ENCODE measurements at regions not wholly inside any gene's neighbourhood (a gene's known extent, or its start where the extent isn't known, plus 50 kb on each side); places are given as distances from the start of the nearest gene placed in this dataset.

DNA sequence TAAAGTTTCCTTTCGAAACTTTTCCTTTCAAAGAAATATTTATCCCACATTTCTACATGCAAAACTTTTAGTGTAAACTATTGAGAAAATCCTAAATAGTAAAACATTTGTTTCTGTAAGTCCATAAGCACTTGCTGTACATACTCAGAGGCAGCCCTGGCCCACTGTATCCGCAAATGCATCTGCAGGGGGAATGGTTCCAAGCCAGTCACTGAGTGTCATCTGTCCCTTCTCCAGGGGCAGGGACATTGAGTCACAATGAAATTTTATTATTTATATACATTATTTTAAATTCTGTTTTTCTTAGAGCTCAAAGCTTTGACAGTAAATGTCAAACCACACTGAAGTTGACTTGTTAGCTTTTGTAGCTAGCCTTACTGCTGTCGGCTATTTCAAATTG, 367.2 kb downstream of the MTX2 start:
- no peaks in the 10 kb centered on the region for H3K27me3 ChIP-seq (ENCODE audit: insufficient read depth, low read depth)
- no peaks in the 10 kb centered on the region for H3K36me3 ChIP-seq (ENCODE audit: low read depth)
- H3K4me3 ChIP-seq, result no peak overlapping the region
- no peak overlapping the region for H3K27ac ChIP-seq
- H3K9me3 ChIP-seq (ENCODE audit: insufficient read depth, low read depth), result no peaks in the 10 kb centered on the region
- BruUV-seq (replicated peaks), result no TSS peak
- H2AFZ ChIP-seq, result no peak overlapping the region
- H4K20me1 ChIP-seq (ENCODE audit: insufficient read depth), result no peaks in the 10 kb centered on the region
- H3F3A ChIP-seq (ENCODE audit: insufficient read depth, low read depth), result no peaks in the 10 kb centered on the region
- CTCF ChIA-PET, result interaction anchor here (0.6 to 2.2 kb wide), 3 partner anchors 53 to 181 kb away, joined by 3 to 18 read pairs (median 6); no protein-coding TSS in a partner anchor
- POLR2A ChIA-PET (ENCODE audit: unreplicated experiment), result interaction anchor here (0.6 to 0.7 kb wide), 3 partner anchors 21 to 508 kb away, joined by 3 to 5 read pairs (median 4); no protein-coding TSS in a partner anchor
- no peak for TF ChIP-seq EZH2 (IDR thresholded peaks at IDR 0.05; ENCODE audit: low read depth)
- TF ChIP-seq, protein P1, sequence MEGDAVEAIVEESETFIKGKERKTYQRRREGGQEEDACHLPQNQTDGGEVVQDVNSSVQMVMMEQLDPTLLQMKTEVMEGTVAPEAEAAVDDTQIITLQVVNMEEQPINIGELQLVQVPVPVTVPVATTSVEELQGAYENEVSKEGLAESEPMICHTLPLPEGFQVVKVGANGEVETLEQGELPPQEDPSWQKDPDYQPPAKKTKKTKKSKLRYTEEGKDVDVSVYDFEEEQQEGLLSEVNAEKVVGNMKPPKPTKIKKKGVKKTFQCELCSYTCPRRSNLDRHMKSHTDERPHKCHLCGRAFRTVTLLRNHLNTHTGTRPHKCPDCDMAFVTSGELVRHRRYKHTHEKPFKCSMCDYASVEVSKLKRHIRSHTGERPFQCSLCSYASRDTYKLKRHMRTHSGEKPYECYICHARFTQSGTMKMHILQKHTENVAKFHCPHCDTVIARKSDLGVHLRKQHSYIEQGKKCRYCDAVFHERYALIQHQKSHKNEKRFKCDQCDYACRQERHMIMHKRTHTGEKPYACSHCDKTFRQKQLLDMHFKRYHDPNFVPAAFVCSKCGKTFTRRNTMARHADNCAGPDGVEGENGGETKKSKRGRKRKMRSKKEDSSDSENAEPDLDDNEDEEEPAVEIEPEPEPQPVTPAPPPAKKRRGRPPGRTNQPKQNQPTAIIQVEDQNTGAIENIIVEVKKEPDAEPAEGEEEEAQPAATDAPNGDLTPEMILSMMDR (conservative IDR thresholded peaks at IDR 0.05), result no peak
- H3K4me2 ChIP-seq, result no peak overlapping the region
- H3K79me2 ChIP-seq (ENCODE audit: low read depth), result no peaks in the 10 kb centered on the region
- intact Hi-C loops (cut with micrococcal nuclease; ENCODE audit: unreplicated experiment), result loop anchor here (2.0 kb wide), 1 partner anchor 74 kb away; no protein-coding TSS in a partner anchor
- no peaks in the 10 kb centered on the region for H3K9me2 ChIP-seq (ENCODE audit: insufficient read depth)
- H3K4me1 ChIP-seq (replicated peaks; ENCODE audit: insufficient read depth), result no peaks in the 10 kb centered on the region
- no peak for DNase-seq

GRCh38 chr2:176637142-176637485, 367.9 kb downstream of the MTX2 start:
- Histone ChIP-seq H3K79me2 (ENCODE audit: low read depth) (no peaks in the 10 kb centered on the region), H4K20me1 (ENCODE audit: insufficient read depth) (no peaks in the 10 kb centered on the region), H3K9me3 (ENCODE audit: insufficient read depth, low read depth) (no peaks in the 10 kb centered on the region), H3K27me3 (ENCODE audit: insufficient read depth, low read depth) (no peaks in the 10 kb centered on the region), H3K27ac (no peak overlapping the region), H3K4me2 (peak overlapping the region; percentile 61; the same call in 1 of the 2 replicates), H3K4me1 (replicated peaks; ENCODE audit: insufficient read depth) (no peaks in the 10 kb centered on the region), H3K36me3 (ENCODE audit: low read depth) (no peaks in the 10 kb centered on the region), H3K9me2 (ENCODE audit: insufficient read depth) (no peaks in the 10 kb centered on the region), H2AFZ (no peak overlapping the region), H3K4me3 (no peak overlapping the region), H3F3A (ENCODE audit: insufficient read depth, low read depth) (no peaks in the 10 kb centered on the region)
- BruUV-seq (replicated peaks), result no TSS peak
- ChIA-PET POLR2A (ENCODE audit: unreplicated experiment) (interaction anchor here (0.6 kb wide), 1 partner anchor 509 kb away, joined by 3 read pairs; no protein-coding TSS in a partner anchor), CTCF (interaction anchor here (1.0 to 2.2 kb wide), 2 partner anchors 83 to 182 kb away, joined by 6 to 18 read pairs; no protein-coding TSS in a partner anchor)
- TF ChIP-seq, protein P1 (conservative IDR thresholded peaks at IDR 0.05), result no peak
- no peak for TF ChIP-seq EZH2 (IDR thresholded peaks at IDR 0.05; ENCODE audit: low read depth)
- DNase-seq, result no peak
- intact Hi-C loops (cut with micrococcal nuclease; ENCODE audit: unreplicated experiment), result loop anchor here (2.0 kb wide), 1 partner anchor 74 kb away; no protein-coding TSS in a partner anchor

GRCh38 chr2:176637486-176638166, 368.4 kb downstream of the MTX2 start:
- POLR2A ChIA-PET (ENCODE audit: unreplicated experiment), result no interaction called here
- 0 out of 2 replicates have a peak overlapping the region, but pooled peaks have one; percentile 8 for H2AFZ ChIP-seq
- DNase-seq, result no peak
- no peak overlapping the region for H3K27ac ChIP-seq
- H3K4me1 ChIP-seq (replicated peaks; ENCODE audit: insufficient read depth), result no peaks in the 10 kb centered on the region
- CTCF ChIA-PET, result interaction anchor here (0.6 to 2.2 kb wide), 10 partner anchors 14 to 1671 kb away, joined by 3 to 18 read pairs (median 5); no protein-coding TSS in a partner anchor
- TF ChIP-seq EZH2 (IDR thresholded peaks at IDR 0.05; ENCODE audit: low read depth), result no peak
- TF ChIP-seq, protein P1 (conservative IDR thresholded peaks at IDR 0.05), result no peak
- H3K79me2 ChIP-seq (ENCODE audit: low read depth), result no peaks in the 10 kb centered on the region
- no peaks in the 10 kb centered on the region for H4K20me1 ChIP-seq (ENCODE audit: insufficient read depth)
- no peaks in the 10 kb centered on the region for H3K9me2 ChIP-seq (ENCODE audit: insufficient read depth)
- no peaks in the 10 kb centered on the region for H3K9me3 ChIP-seq (ENCODE audit: insufficient read depth, low read depth)
- H3K4me3 ChIP-seq, result peak overlapping the region; percentile 37; the same call in 1 of the 2 replicates
- no peaks in the 10 kb centered on the region for H3F3A ChIP-seq (ENCODE audit: insufficient read depth, low read depth)
- BruUV-seq (replicated peaks), result no TSS peak
- no peaks in the 10 kb centered on the region for H3K27me3 ChIP-seq (ENCODE audit: insufficient read depth, low read depth)
- no peaks in the 10 kb centered on the region for H3K36me3 ChIP-seq (ENCODE audit: low read depth)
- intact Hi-C loops (cut with micrococcal nuclease; ENCODE audit: unreplicated experiment), result loop anchor here (1.0 to 2.0 kb wide), 7 partner anchors 55 to 511 kb away; no protein-coding TSS in a partner anchor
- H3K4me2 ChIP-seq, result peak overlapping the region; percentile 61

Data from PC-9 (cell line).